H1 (cell line): ENCODE measurements at regions not wholly inside any gene's neighbourhood (a gene's known extent, or its start where the extent isn't known, plus 50 kb on each side); places are given as distances from the start of the nearest gene placed in this dataset.

Source experiments
- CTCF ChIA-PET: fragments of 300-600 bp; sonication (Branson Sonifier 250); formaldehyde crosslinking; loops from one replicate; lab custom pipeline; 2021; ENCODE audit not compliant: partially characterized antibody; lab: Charles Lee
- POLR2A ChIA-PET: fragments of 300-600 bp; sonication (Branson Sonifier 250); formaldehyde crosslinking; loops from one replicate; lab custom pipeline; 2021; ENCODE audit warnings: inconsistent platforms; ENCODE audit not compliant: partially characterized antibody; lab: Charles Lee
- DNase-seq, 2 experiments: peaks; one replicate each; pipeline versions ENCODE4 v3.0.0 to v3.0.0-alpha.2; 2010 to 2022; ENCODE audit warnings: low spot score in 2 of 2, low read depth in 1 of 2, mixed read lengths in 1 of 2
- FAIRE-seq: peaks from 2 replicates; lab custom pipeline; 2011; peaks lifted over from hg19 to GRCh38; lab: Jason Lieb, UNC
- H2AFZ ChIP-seq: 2 replicates; pipeline ENCODE4 v1.8.1; 2012; ENCODE audit warnings: low read length, inconsistent platforms
- H2AK5ac ChIP-seq: 2 replicates; pipeline ENCODE4 v1.6.1; 2013; ENCODE audit warnings: low read depth, low read length
- H2BK120ac ChIP-seq: replicated peaks from 2 replicates; pipeline ENCODE3; 2013; ENCODE audit warnings: low read depth, low read length, inconsistent platforms
- H2BK12ac ChIP-seq: 2 replicates; pipeline ENCODE4 v1.6.1; 2013; ENCODE audit warnings: low read depth, low read length
- H2BK15ac ChIP-seq: 2 replicates; pipeline ENCODE4 v1.6.1; 2013; ENCODE audit warnings: low read length
- H2BK20ac ChIP-seq: 2 replicates; pipeline ENCODE4 v1.6.1; 2013; ENCODE audit warnings: low read length
- H2BK5ac ChIP-seq: 2 replicates; pipeline ENCODE4 v1.6.1; 2013; ENCODE audit warnings: low read depth, low read length
- H3K14ac ChIP-seq: 2 replicates; pipeline ENCODE4 v1.6.1; 2013; ENCODE audit warnings: inconsistent platforms; ENCODE audit not compliant: insufficient read length
- H3K18ac ChIP-seq: 2 replicates; pipeline ENCODE4 v1.6.1; 2013; ENCODE audit warnings: low read length; ENCODE audit errors: extremely low read depth
- H3K23ac ChIP-seq: 2 replicates; pipeline ENCODE4 v1.6.1; 2013; ENCODE audit warnings: inconsistent platforms; ENCODE audit not compliant: insufficient read length
- H3K23me2 ChIP-seq: 2 replicates; pipeline ENCODE4 v1.6.1; 2013; ENCODE audit warnings: low read depth, low read length
- H3K27ac ChIP-seq: 2 replicates; pipeline ENCODE4 v1.6.1; 2011; ENCODE audit warnings: low read depth, low read length, inconsistent platforms
- H3K27me3 ChIP-seq, 4 experiments: replicated peaks in 1 of 4; 1 replicate in 1 of 4; 2 replicates in 3 of 4; pipeline versions ENCODE4 v1.6.1 to v1.8.1; 2011 to 2013; ENCODE audit warnings: low read length in 3 of 4, mild to moderate bottlenecking in 3 of 4, inconsistent platforms in 2 of 4, mixed read lengths in 2 of 4, moderate library complexity in 1 of 4; ENCODE audit not compliant: control insufficient read depth in 3 of 4, insufficient read depth in 3 of 4; ENCODE audit errors: extremely low read depth in 1 of 4
- H3K36me3 ChIP-seq, 4 experiments: 2 replicates each; pipeline versions ENCODE4 v1.6.1 to v1.8.1; 2011 to 2013; ENCODE audit warnings: mild to moderate bottlenecking in 4 of 4, low read length in 3 of 4, moderate library complexity in 2 of 4, control low read depth in 1 of 4, inconsistent platforms in 1 of 4; ENCODE audit not compliant: insufficient read depth in 4 of 4, control insufficient read depth in 2 of 4
- H3K4ac ChIP-seq: replicated peaks from 2 replicates; pipeline ENCODE3; 2013; ENCODE audit warnings: low read length, low read depth, mixed read lengths, inconsistent platforms; ENCODE audit not compliant: insufficient read length
- H3K4me1 ChIP-seq, 4 experiments: replicated peaks in 1 of 4; 1 replicate in 1 of 4; 2 replicates in 3 of 4; pipeline versions ENCODE4 v1.6.1 to v1.8.1; 2011 to 2013; ENCODE audit warnings: low read length in 3 of 4, inconsistent platforms in 2 of 4, mixed read lengths in 1 of 4; ENCODE audit not compliant: insufficient read depth in 4 of 4, control insufficient read depth in 3 of 4
- H3K4me2 ChIP-seq, 2 experiments: 2 replicates each; pipeline versions ENCODE4 v1.6.1 to v1.8.1; 2011 to 2013; ENCODE audit warnings: low read depth in 2 of 2, low read length in 2 of 2, control low read depth in 1 of 2, inconsistent platforms in 1 of 2, mild to moderate bottlenecking in 1 of 2; ENCODE audit not compliant: insufficient read depth in 1 of 2
- H3K4me3 ChIP-seq, 4 experiments: fragments of 200-600, 300-600 bp in 1 of 4; sonication (generic), shearing (Covaris generic), sonication (Bioruptor Twin) in 1 of 4; 2 replicates each; pipeline versions ENCODE4 v1.5.1 to v1.8.1; 2011 to 2016; ENCODE audit warnings: low read length in 4 of 4, low read depth in 3 of 4, control low read depth in 2 of 4, inconsistent platforms in 2 of 4, mild to moderate bottlenecking in 2 of 4, mixed read lengths in 1 of 4, moderate library complexity in 1 of 4; ENCODE audit not compliant: insufficient read depth in 2 of 4; ENCODE audit errors: extremely low read depth in 1 of 4
- H3K56ac ChIP-seq: replicated peaks from 2 replicates; pipeline ENCODE3; 2013; ENCODE audit warnings: low read depth, mild to moderate bottlenecking, mixed read lengths, low read length, inconsistent platforms; ENCODE audit not compliant: insufficient read length
- H3K79me1 ChIP-seq: 2 replicates; pipeline ENCODE4 v1.6.1; 2013; ENCODE audit warnings: low read depth, low read length, control low read depth
- H3K79me2 ChIP-seq, 2 experiments: 2 replicates each; pipeline versions ENCODE4 v1.6.1 to v1.8.1; 2012 to 2013; ENCODE audit warnings: low read length in 2 of 2, mild to moderate bottlenecking in 2 of 2, inconsistent platforms in 1 of 2; ENCODE audit not compliant: insufficient read depth in 2 of 2, control insufficient read depth in 1 of 2
- H3K9ac ChIP-seq, 4 experiments: replicated peaks in 1 of 4; 1 replicate in 1 of 4; 2 replicates in 3 of 4; pipeline versions ENCODE4 v1.6.1 to v1.8.1; 2011 to 2013; ENCODE audit warnings: low read depth in 3 of 4, low read length in 3 of 4, control low read depth in 2 of 4, mild to moderate bottlenecking in 2 of 4, moderate library complexity in 2 of 4, inconsistent platforms in 1 of 4; ENCODE audit errors: extremely low read depth in 1 of 4
- H3K9me3 ChIP-seq, 2 experiments: 2 replicates each; pipeline versions ENCODE4 v1.6.1 to v1.8.1; 2012 to 2013; ENCODE audit warnings: mild to moderate bottlenecking in 2 of 2, moderate library complexity in 2 of 2, control low read depth in 1 of 2, inconsistent platforms in 1 of 2, low read depth in 1 of 2, low read length in 1 of 2, mixed read lengths in 1 of 2; ENCODE audit not compliant: insufficient read depth in 2 of 2
- H4K20me1 ChIP-seq, 2 experiments: replicated peaks in 1 of 2; 2 replicates each; pipeline versions ENCODE3 to v1.8.1; 2011 to 2013; ENCODE audit warnings: inconsistent platforms in 2 of 2, low read length in 2 of 2, mild to moderate bottlenecking in 1 of 2; ENCODE audit not compliant: insufficient read depth in 2 of 2, control insufficient read depth in 1 of 2
- H4K5ac ChIP-seq: 2 replicates; pipeline ENCODE4 v1.6.1; 2013; ENCODE audit warnings: low read length, low read depth, mixed read lengths, inconsistent platforms; ENCODE audit not compliant: insufficient read length
- H4K8ac ChIP-seq: 2 replicates; pipeline ENCODE4 v1.8.0; 2013; ENCODE audit warnings: mild to moderate bottlenecking, moderate library complexity, low read length, inconsistent platforms; ENCODE audit not compliant: insufficient read depth; ENCODE audit errors: extremely low read depth
- H4K91ac ChIP-seq: replicated peaks from 2 replicates; pipeline ENCODE3; 2013; ENCODE audit warnings: low read length, mixed read lengths, inconsistent platforms; ENCODE audit not compliant: insufficient read length
- BACH1 ChIP-seq: IDR thresholded peaks from 2 replicates; pipeline ENCODE4 v1.6.1; 2012; ENCODE audit warnings: low read length, improper control_type of control experiment
- CBX5 ChIP-seq: fragments of 300-800, 300-1000 bp; sonication (generic); IDR thresholded peaks from 2 replicates; pipeline ENCODE4 v1.7.1; 2016; ENCODE audit warnings: antibody characterized with exemption, low read length, low read depth
- EZH2 ChIP-seq: fragments of 200-600 bp; sonication (generic); IDR thresholded peaks from 2 replicates; pipeline ENCODE4 v1.7.1; 2012; ENCODE audit warnings: low read depth, mild to moderate bottlenecking, moderate library complexity, low read length, inconsistent platforms; ENCODE audit not compliant: severe bottlenecking
- KDM5A ChIP-seq: fragments of 200-600 bp; IDR thresholded peaks from 2 replicates; pipeline ENCODE4 v1.7.1; 2012; ENCODE audit warnings: mild to moderate bottlenecking, low read length, inconsistent platforms, mixed read lengths
- MAFK ChIP-seq: IDR thresholded peaks from 2 replicates; pipeline ENCODE4 v1.6.1; 2012; ENCODE audit warnings: low read depth, mild to moderate bottlenecking, improper control_type of control experiment, low read length
- NRF1 ChIP-seq: IDR thresholded peaks from 2 replicates; pipeline ENCODE4 v1.6.1; 2011; ENCODE audit warnings: mild to moderate bottlenecking, low read depth, low read length, improper control_type of control experiment
- POLR2AphosphoS5 ChIP-seq: IDR thresholded peaks from 2 replicates; pipeline ENCODE4 v1.6.1; 2011; ENCODE audit warnings: low read depth, low read length
- POU5F1 ChIP-seq: IDR thresholded peaks from 2 replicates; pipeline ENCODE4 v1.6.1; 2011; ENCODE audit warnings: low read depth, mild to moderate bottlenecking, low read length, moderate library complexity
- RXRA ChIP-seq: IDR thresholded peaks from 2 replicates; pipeline ENCODE4 v1.6.1; 2011; ENCODE audit warnings: low read depth, mild to moderate bottlenecking, low read length, moderate library complexity; ENCODE audit not compliant: insufficient read depth
- SIN3A ChIP-seq, 2 experiments: IDR thresholded peaks in 1 of 2; conservative IDR thresholded peaks in 1 of 2; 2 replicates each; pipeline ENCODE4 v1.6.1; 2011 to 2012; ENCODE audit warnings: low read length in 2 of 2, improper control_type of control experiment in 1 of 2, low read depth in 1 of 2, mild to moderate bottlenecking in 1 of 2
- SIX5 ChIP-seq: IDR thresholded peaks from 2 replicates; pipeline ENCODE4 v1.6.1; 2011; ENCODE audit warnings: mild to moderate bottlenecking, low read depth, low read length
- TAF7 ChIP-seq: optimal IDR thresholded peaks from 2 replicates; pipeline ENCODE3; 2011; ENCODE audit warnings: low read depth, mild to moderate bottlenecking, inconsistent platforms, low read length, moderate library complexity, borderline replicate concordance
- TEAD4 ChIP-seq: IDR thresholded peaks from 2 replicates; pipeline ENCODE4 v1.6.1; 2012; ENCODE audit warnings: low read depth, low read length, inconsistent platforms, mixed read lengths
- WGBS, 2 experiments: shearing (Covaris generic) in 1 of 2; methylation state at CpG; one replicate each; pipeline versions ENCODE4 v1.1.6 to v1.1.7; 2013 to 2015; ENCODE audit warnings: low lambda C conversion rate in 2 of 2, mixed read lengths in 2 of 2, inconsistent platforms in 1 of 2, low coverage in 1 of 2, missing lambda C conversion rate in 1 of 2; ENCODE audit not compliant: insufficient replicate concordance in 2 of 2, insufficient coverage in 1 of 2, insufficient read length in 1 of 2; ENCODE audit errors: extremely low coverage in 1 of 2, missing lambda C conversion rate in 1 of 2; 5-methylcytosine and 5-hydroxymethylcytosine counted together
- TF ChIP-seq, protein P1 (sequence below): IDR thresholded peaks from 2 replicates; pipeline ENCODE4 v1.6.1; 2012; ENCODE audit warnings: inconsistent platforms

GRCh38 chr10:45093945-45094344, 93.2 kb downstream of the ZNF22 start:
- Histone ChIP-seq H3K9ac (no peak overlapping the region), H3K4me3 (no peak overlapping the region), H3K27ac (no peak overlapping the region), H3K9me3 (no peaks in the 10 kb centered on the region), H3K4me2 (no peak overlapping the region), H3K4me1 (peaks cover 3 to 12% (median 9%) of the 10 kb centered on the region in 4 experiments; a peak in 6 of 7 replicates), H3K79me1 (no peaks in the 10 kb centered on the region), H2BK12ac (no peak overlapping the region), H3K56ac (no peak overlapping the region), H3K18ac (no peak overlapping the region), H4K91ac (no peak overlapping the region), H4K5ac (no peak overlapping the region), H2BK120ac (no peak overlapping the region), H2AK5ac (no peak overlapping the region), H3K23ac (no peak overlapping the region), H3K36me3 (no peaks in the 10 kb centered on the region), H3K14ac (no peak overlapping the region), H3K23me2 (no peaks in the 10 kb centered on the region), H3K27me3 (no peaks in the 10 kb centered on the region), H2BK15ac (no peak overlapping the region), H3K79me2 (no peaks in the 10 kb centered on the region), H4K8ac (no peak overlapping the region; the same call in 1 of the 2 replicates), H2BK5ac (no peak overlapping the region), H4K20me1 (no peaks in the 10 kb centered on the region), H3K4ac (no peak overlapping the region), H2BK20ac (no peak overlapping the region), H2AFZ (no peak overlapping the region)
- 91% methylated on average over 6 of the region's 6 CpGs; no CpG with 5 or more reads in 1 of the 2 experiments for WGBS, 2 experiments
- POLR2A ChIA-PET: no interaction called here
- CTCF ChIA-PET: no interaction called here
- DNase-seq (no peak), FAIRE-seq (no peak)
- TF ChIP-seq TEAD4: no peak
- no peak for TF ChIP-seq SIN3A (conservative IDR thresholded peaks at IDR 0.05 in 1 of 2, IDR thresholded peaks at IDR 0.05 in 1 of 2; ENCODE audit: low read depth in 1 of 2, low read length in 2 of 2)
- TF ChIP-seq EZH2: no peak
- no peak for TF ChIP-seq KDM5A
- TF ChIP-seq RXRA: no peak
- no peak for TF ChIP-seq CBX5
- TF ChIP-seq SIX5: no peak
- TF ChIP-seq, protein P1, sequence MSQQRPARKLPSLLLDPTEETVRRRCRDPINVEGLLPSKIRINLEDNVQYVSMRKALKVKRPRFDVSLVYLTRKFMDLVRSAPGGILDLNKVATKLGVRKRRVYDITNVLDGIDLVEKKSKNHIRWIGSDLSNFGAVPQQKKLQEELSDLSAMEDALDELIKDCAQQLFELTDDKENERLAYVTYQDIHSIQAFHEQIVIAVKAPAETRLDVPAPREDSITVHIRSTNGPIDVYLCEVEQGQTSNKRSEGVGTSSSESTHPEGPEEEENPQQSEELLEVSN: no peak
- TF ChIP-seq TAF7: no peak
- no peak for TF ChIP-seq POU5F1
- TF ChIP-seq POLR2AphosphoS5: no peak
- no peak for TF ChIP-seq BACH1
- TF ChIP-seq NRF1: no peak
- TF ChIP-seq MAFK: no peak
